ENCODE measurements at regions not wholly inside any gene's neighbourhood (a gene's known extent, or its start where the extent isn't known, plus 50 kb on each side); places are given as distances from the start of the nearest gene placed in this dataset.

DNA sequence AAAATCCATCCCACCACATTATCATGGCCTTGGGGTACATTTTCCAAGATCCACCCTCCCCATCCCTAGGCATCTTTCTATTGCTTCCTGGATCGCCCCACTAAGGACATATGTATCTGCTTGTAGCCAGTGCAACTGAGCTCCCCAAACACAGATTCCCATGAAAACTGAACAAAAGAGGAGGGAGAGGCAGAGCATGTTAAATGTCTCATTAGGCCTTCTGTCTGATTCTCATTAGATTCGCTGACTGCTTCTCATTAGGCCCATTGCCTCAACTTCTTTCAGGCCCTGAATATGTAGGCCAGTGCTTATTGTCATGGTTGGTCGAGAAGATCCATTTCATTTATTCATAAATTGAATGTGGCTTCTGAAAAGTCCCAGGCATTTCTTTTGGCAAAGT, 698.9 kb downstream of the INHBA start:
- Histone ChIP-seq H3F3A (ENCODE audit: insufficient read depth) (no peaks in the 10 kb centered on the region), H3K27ac (ENCODE audit: low read depth, low read length) (no peak overlapping the region), H3K4me3 (ENCODE audit: insufficient read depth, low read length, poor library complexity, severe bottlenecking) (no peak overlapping the region), H3K9me2 (replicated peaks; ENCODE audit: insufficient read depth, low read length) (no peaks in the 10 kb centered on the region), H3K9ac (ENCODE audit: low read length) (no peak overlapping the region), H3K4me2 (ENCODE audit: low read depth, low read length, poor library complexity, severe bottlenecking) (no peak overlapping the region), H3K9me3 (ENCODE audit: insufficient read depth, low read length) (no peaks in the 10 kb centered on the region), H3K27me3 (ENCODE audit: low read length) (no peaks in the 10 kb centered on the region), H2AFZ (ENCODE audit: low read depth, low read length, severe bottlenecking) (no peak overlapping the region), H3K36me3 (ENCODE audit: low read length) (no peaks in the 10 kb centered on the region), H4K20me1 (ENCODE audit: low read depth, low read length) (no peaks in the 10 kb centered on the region), H3K79me2 (ENCODE audit: insufficient read depth, low read length) (no peaks in the 10 kb centered on the region)
- TF ChIP-seq, protein P1, sequence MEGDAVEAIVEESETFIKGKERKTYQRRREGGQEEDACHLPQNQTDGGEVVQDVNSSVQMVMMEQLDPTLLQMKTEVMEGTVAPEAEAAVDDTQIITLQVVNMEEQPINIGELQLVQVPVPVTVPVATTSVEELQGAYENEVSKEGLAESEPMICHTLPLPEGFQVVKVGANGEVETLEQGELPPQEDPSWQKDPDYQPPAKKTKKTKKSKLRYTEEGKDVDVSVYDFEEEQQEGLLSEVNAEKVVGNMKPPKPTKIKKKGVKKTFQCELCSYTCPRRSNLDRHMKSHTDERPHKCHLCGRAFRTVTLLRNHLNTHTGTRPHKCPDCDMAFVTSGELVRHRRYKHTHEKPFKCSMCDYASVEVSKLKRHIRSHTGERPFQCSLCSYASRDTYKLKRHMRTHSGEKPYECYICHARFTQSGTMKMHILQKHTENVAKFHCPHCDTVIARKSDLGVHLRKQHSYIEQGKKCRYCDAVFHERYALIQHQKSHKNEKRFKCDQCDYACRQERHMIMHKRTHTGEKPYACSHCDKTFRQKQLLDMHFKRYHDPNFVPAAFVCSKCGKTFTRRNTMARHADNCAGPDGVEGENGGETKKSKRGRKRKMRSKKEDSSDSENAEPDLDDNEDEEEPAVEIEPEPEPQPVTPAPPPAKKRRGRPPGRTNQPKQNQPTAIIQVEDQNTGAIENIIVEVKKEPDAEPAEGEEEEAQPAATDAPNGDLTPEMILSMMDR (IDR thresholded peaks at IDR 0.05; ENCODE audit: insufficient read depth, low read length, poor library complexity, severe bottlenecking) = no peak
- TF ChIP-seq EZH2phosphoT487 (conservative IDR thresholded peaks at IDR 0.05; ENCODE audit: low read length) = no peak

DNA sequence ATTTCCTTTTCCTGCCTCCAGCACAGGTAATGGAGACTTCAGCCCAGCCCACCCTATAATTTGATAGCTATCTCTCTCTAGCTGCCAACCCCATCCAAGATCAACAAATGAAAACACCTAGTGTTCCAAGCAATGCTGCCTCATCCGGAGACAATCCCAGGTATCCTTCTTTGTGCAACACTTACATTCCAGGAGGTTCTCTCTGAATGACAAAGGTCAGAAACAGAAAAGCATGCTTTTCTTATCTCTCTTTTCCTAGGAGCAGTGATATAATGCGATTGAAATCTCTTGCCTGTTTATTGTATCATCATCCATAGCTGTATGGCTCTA, 699.3 kb downstream of the INHBA start:
- Histone ChIP-seq H3K36me3 (ENCODE audit: low read length) (no peaks in the 10 kb centered on the region), H3K4me2 (ENCODE audit: low read depth, low read length, poor library complexity, severe bottlenecking) (no peak overlapping the region), H3K9ac (ENCODE audit: low read length) (no peak overlapping the region), H3K9me3 (ENCODE audit: insufficient read depth, low read length) (no peaks in the 10 kb centered on the region), H3F3A (ENCODE audit: insufficient read depth) (no peaks in the 10 kb centered on the region), H4K20me1 (ENCODE audit: low read depth, low read length) (no peaks in the 10 kb centered on the region), H2AFZ (ENCODE audit: low read depth, low read length, severe bottlenecking) (no peak overlapping the region), H3K27ac (ENCODE audit: low read depth, low read length) (no peak overlapping the region), H3K4me3 (ENCODE audit: insufficient read depth, low read length, poor library complexity, severe bottlenecking) (no peak overlapping the region), H3K9me2 (replicated peaks; ENCODE audit: insufficient read depth, low read length) (no peaks in the 10 kb centered on the region), H3K27me3 (ENCODE audit: low read length) (no peaks in the 10 kb centered on the region), H3K79me2 (ENCODE audit: insufficient read depth, low read length) (no peaks in the 10 kb centered on the region)
- TF ChIP-seq, protein P1 (IDR thresholded peaks at IDR 0.05; ENCODE audit: insufficient read depth, low read length, poor library complexity, severe bottlenecking) = no peak
- TF ChIP-seq EZH2phosphoT487 (conservative IDR thresholded peaks at IDR 0.05; ENCODE audit: low read length) = no peak

DNA sequence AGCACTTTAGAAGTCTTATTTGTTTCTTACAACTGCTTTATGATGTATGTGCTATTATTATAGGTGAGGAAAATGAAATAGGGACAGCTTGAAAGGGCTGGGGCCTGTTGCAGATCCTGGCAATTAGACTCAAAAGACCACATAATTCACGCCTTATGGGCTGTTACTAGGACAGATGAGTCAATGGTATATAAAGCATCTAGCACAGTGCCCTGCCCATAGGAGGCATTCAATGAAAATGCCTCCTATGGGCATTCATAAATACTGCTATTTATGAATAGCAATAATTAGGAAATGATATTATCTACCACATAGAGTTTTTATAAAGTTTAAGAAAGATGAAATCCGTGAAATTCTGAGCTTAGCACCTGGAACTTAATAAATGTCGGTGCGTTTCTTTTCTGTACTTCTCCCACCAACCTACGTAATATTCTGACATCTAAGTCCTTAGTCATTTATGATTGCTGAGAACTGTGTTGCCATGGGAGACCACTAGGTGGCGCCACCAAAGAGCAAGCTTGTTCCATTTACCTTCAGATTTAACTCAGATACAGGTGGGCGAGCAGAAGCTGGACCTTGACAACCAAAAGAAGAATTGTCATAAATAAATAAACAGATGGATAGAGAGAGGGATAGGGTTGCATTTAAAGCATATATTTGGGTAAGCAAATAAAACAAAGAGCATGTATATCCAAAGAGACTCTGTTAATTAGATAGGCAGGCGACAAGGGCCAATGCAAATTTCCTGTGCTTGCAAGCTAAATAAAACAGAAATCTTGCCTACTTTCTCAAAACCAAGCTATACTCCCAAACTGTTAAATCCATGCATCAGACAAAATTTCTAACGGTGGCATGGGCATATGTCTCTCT, 699.9 kb downstream of the INHBA start:
- H3K27ac ChIP-seq (ENCODE audit: low read depth, low read length) = no peak overlapping the region
- H3K4me2 ChIP-seq (ENCODE audit: low read depth, low read length, poor library complexity, severe bottlenecking) = no peak overlapping the region
- no peaks in the 10 kb centered on the region for H4K20me1 ChIP-seq (ENCODE audit: low read depth, low read length)
- no peak for TF ChIP-seq EZH2phosphoT487 (conservative IDR thresholded peaks at IDR 0.05; ENCODE audit: low read length)
- TF ChIP-seq, protein P1 (IDR thresholded peaks at IDR 0.05; ENCODE audit: insufficient read depth, low read length, poor library complexity, severe bottlenecking) = peak; percentile 98
- H2AFZ ChIP-seq (ENCODE audit: low read depth, low read length, severe bottlenecking) = no peak overlapping the region
- no peaks in the 10 kb centered on the region for H3K9me3 ChIP-seq (ENCODE audit: insufficient read depth, low read length)
- H3K9me2 ChIP-seq (replicated peaks; ENCODE audit: insufficient read depth, low read length) = no peaks in the 10 kb centered on the region
- H3K79me2 ChIP-seq (ENCODE audit: insufficient read depth, low read length) = no peaks in the 10 kb centered on the region
- no peaks in the 10 kb centered on the region for H3K27me3 ChIP-seq (ENCODE audit: low read length)
- no peak overlapping the region for H3K4me3 ChIP-seq (ENCODE audit: insufficient read depth, low read length, poor library complexity, severe bottlenecking)
- H3K36me3 ChIP-seq (ENCODE audit: low read length) = no peaks in the 10 kb centered on the region
- H3F3A ChIP-seq (ENCODE audit: insufficient read depth) = no peaks in the 10 kb centered on the region
- no peak overlapping the region for H3K9ac ChIP-seq (ENCODE audit: low read length)

Data from SU-DHL-6 (cell line).